Transverse colon (tissue), 4 donors: ENCODE measurements at regions not wholly inside any gene's neighbourhood (a gene's known extent, or its start where the extent isn't known, plus 50 kb on each side); places are given as distances from the start of the nearest gene placed in this dataset.

ENCODE experiments used
- DNase-seq: peaks from one replicate; pipeline ENCODE4 v3.0.0-alpha.2; 2019
- H3K27ac ChIP-seq, 4 donors: fragments of 200-600 bp; sonication (generic); 2 replicates each; pipeline ENCODE4 v1.5.1; 2016 to 2018; ENCODE audit warnings: inconsistent platforms in 4 of 4
- H3K27me3 ChIP-seq: fragments of 200-600 bp; sonication (generic); 2 replicates; pipeline ENCODE4 v1.5.1; 2017; ENCODE audit warnings: inconsistent platforms
- H3K36me3 ChIP-seq, 4 donors: fragments of 200-600 bp; sonication (generic); 2 replicates each; pipeline ENCODE4 v1.5.1; 2017 to 2019; ENCODE audit warnings: inconsistent platforms in 4 of 4
- H3K4me1 ChIP-seq, 4 donors: fragments of 200-600 bp; sonication (generic); 2 replicates each; pipeline ENCODE4 v1.5.1; 2017 to 2020; ENCODE audit warnings: inconsistent platforms in 4 of 4
- H3K4me3 ChIP-seq, 4 donors: fragments of 200-600 bp; sonication (generic); 1 replicate in 1 of 4; 2 replicates in 3 of 4; pipeline versions ENCODE4 v1.5.1 to v1.6.1; 2017 to 2019; ENCODE audit warnings: inconsistent platforms in 4 of 4
- H3K9me3 ChIP-seq, 2 donors: fragments of 200-600 bp; sonication (generic); 2 replicates each; pipeline ENCODE4 v1.5.1; 2017 to 2019; ENCODE audit warnings: inconsistent platforms in 2 of 2
- EP300 ChIP-seq: sonication (generic); formaldehyde crosslinking; IDR thresholded peaks from one replicate; pipeline ENCODE4 v1.6.1; 2017; ENCODE audit warnings: antibody characterized with exemption, low read depth
- POLR2A ChIP-seq: fragments of 450-650 bp; IDR thresholded peaks from one replicate; pipeline ENCODE4 v1.6.1; 2016; ENCODE audit warnings: antibody characterized with exemption, mild to moderate bottlenecking, moderate library complexity
- POLR2AphosphoS5 ChIP-seq, 3 donors: sonication (generic); formaldehyde crosslinking; IDR thresholded peaks; one replicate each; pipeline ENCODE4 v1.6.1; 2016; ENCODE audit warnings: antibody characterized with exemption in 3 of 3
- WGBS, 2 donors: methylation state at CpG; one replicate each; pipeline ENCODE4 v1.1.5; 2018; ENCODE audit warnings: low coverage in 1 of 2; 5-methylcytosine and 5-hydroxymethylcytosine counted together
- in situ Hi-C, 4 donors: fragments of 200-750 bp; cut with MboI; loops; one replicate each; pipeline versions ENCODE4 v1.15.0 to v1.15.1; 2017; ENCODE audit warnings: low sequenced_read_pairs in 3 of 4, low pct_ligation_motif_present in 1 of 4, low pct_unique_long_range_greater_than_20kb in 1 of 4
- intact Hi-C: fragments of 100-400 bp; cut with DNase I; formaldehyde crosslinking; loops from one replicate; pipeline ENCODE4 v1.15.1; 2023; ENCODE audit warnings: low total_unique reads
- TF ChIP-seq, protein P1 (sequence below), 5 experiments: fragments of 200-600 bp in 3 of 5; fragments of 450-650 bp in 2 of 5; sonication (generic) in 3 of 5; IDR thresholded peaks; 1 replicate in 2 of 5; 2 replicates in 3 of 5; pipeline ENCODE4 v1.5.1; 2016 to 2017; ENCODE audit warnings: antibody characterized with exemption in 5 of 5, inconsistent platforms in 3 of 5, mild to moderate bottlenecking in 2 of 5, moderate library complexity in 1 of 5

DNA sequence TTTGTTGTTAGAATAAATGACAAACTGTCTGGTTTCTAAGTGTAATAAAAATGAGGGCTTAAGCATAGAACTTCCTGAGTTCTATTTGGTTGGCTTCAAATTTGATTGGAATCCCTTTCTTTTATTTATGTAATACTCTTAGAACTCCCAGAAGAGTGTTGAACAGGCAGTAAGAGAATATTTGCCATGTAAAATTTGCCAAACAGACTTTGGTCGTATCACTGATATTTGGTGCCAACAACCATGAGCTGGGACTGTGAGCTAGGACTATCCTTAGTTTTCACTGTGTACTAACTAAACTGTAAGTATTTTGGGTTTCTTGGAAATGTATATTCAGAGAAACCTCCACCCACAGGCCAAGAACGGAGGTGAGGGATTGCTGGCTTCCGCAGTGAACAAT lies 971.2 kb upstream of the SOX9 start:
- intact Hi-C loops (no loop called here), in situ Hi-C loops (no loop called here)

DNA sequence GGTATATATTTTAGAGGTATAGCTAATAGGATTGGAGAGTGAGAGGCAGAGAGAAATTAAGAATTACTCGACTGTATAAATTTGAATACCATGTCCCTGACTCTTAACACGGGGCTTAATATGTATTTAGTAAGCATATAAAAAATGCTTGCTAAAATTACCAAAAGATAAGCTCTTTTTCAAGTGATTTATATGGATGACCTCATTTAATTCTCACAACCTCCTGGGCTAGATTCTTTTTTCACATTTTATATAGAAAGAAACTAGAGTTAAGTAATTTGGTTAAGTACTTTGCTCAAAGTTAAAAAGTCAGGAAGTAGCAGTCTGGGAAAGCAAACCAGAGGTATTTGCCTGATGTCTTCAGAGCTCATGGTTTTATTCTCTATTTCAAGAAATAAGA lies 963.5 kb upstream of the SOX9 start:
- intact Hi-C loops (no loop called here), in situ Hi-C loops (no loop called here)
- H3K4me1 ChIP-seq, result no peaks in the 10 kb centered on the region
- H3K4me3 ChIP-seq, result no peak overlapping the region
- no peak for DNase-seq
- no peaks in the 10 kb centered on the region for H3K9me3 ChIP-seq
- H3K36me3 ChIP-seq, result no peaks in the 10 kb centered on the region
- TF ChIP-seq, protein P1, sequence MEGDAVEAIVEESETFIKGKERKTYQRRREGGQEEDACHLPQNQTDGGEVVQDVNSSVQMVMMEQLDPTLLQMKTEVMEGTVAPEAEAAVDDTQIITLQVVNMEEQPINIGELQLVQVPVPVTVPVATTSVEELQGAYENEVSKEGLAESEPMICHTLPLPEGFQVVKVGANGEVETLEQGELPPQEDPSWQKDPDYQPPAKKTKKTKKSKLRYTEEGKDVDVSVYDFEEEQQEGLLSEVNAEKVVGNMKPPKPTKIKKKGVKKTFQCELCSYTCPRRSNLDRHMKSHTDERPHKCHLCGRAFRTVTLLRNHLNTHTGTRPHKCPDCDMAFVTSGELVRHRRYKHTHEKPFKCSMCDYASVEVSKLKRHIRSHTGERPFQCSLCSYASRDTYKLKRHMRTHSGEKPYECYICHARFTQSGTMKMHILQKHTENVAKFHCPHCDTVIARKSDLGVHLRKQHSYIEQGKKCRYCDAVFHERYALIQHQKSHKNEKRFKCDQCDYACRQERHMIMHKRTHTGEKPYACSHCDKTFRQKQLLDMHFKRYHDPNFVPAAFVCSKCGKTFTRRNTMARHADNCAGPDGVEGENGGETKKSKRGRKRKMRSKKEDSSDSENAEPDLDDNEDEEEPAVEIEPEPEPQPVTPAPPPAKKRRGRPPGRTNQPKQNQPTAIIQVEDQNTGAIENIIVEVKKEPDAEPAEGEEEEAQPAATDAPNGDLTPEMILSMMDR (IDR thresholded peaks at IDR 0.05), result no peak
- TF ChIP-seq POLR2A, result no peak
- TF ChIP-seq POLR2AphosphoS5 (IDR thresholded peaks at IDR 0.05), result no peak
- TF ChIP-seq EP300, result no peak
- peaks cover 3% of the 10 kb centered on the region for H3K27me3 ChIP-seq
- H3K27ac ChIP-seq, result no peak overlapping the region
- 77% methylated on average over 2 of the region's 2 CpGs for WGBS, 2 donors

More for the DNA sequence above, 971.2 kb upstream of the SOX9 start:
- no peak for DNase-seq
- WGBS, 2 donors, result 77 to 100% methylated on average over 1 to 3 of the region's 3 CpGs
- H3K4me1 ChIP-seq, result no peaks in the 10 kb centered on the region
- no peak overlapping the region for H3K4me3 ChIP-seq
- no peaks in the 10 kb centered on the region for H3K27me3 ChIP-seq
- H3K27ac ChIP-seq, result no peak overlapping the region
- no peaks in the 10 kb centered on the region for H3K36me3 ChIP-seq
- TF ChIP-seq POLR2AphosphoS5 (IDR thresholded peaks at IDR 0.05) (no peak), EP300 (no peak), POLR2A (no peak)
- TF ChIP-seq, protein P1 (IDR thresholded peaks at IDR 0.05), result no peak
- no peaks in the 10 kb centered on the region for H3K9me3 ChIP-seq

DNA sequence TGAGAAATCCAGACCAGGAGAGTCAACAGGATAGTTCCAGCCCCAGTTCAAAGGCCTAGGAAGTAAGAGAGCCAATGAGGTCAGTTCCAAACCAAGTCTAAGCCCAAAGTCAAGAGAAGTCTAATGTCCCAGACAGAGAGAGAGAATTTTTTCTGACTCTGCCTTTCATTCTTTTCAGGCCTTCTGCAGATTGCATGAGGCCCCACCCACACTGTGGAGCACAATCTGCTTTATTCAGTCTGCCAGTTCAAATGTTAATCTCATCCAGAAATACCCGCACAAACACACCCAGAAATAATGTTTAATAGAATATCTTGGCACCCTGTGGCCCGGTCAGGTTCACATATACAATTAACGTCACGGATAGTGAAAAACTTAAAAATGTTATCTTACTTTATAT lies 962.4 kb upstream of the SOX9 start:
- no peaks in the 10 kb centered on the region for H3K9me3 ChIP-seq
- TF ChIP-seq POLR2A (no peak), EP300 (no peak), POLR2AphosphoS5 (IDR thresholded peaks at IDR 0.05) (no peak)
- TF ChIP-seq, protein P1 (IDR thresholded peaks at IDR 0.05), result no peak
- no peak overlapping the region for H3K27ac ChIP-seq
- no peaks in the 10 kb centered on the region for H3K4me1 ChIP-seq
- H3K27me3 ChIP-seq, result peaks cover 8% of the 10 kb centered on the region
- intact Hi-C loops (no loop called here), in situ Hi-C loops (no loop called here)
- WGBS, 2 donors, result 62 to 80% methylated on average over 4 of the region's 4 CpGs
- no peak overlapping the region for H3K4me3 ChIP-seq
- no peaks in the 10 kb centered on the region for H3K36me3 ChIP-seq
- no peak for DNase-seq

DNA sequence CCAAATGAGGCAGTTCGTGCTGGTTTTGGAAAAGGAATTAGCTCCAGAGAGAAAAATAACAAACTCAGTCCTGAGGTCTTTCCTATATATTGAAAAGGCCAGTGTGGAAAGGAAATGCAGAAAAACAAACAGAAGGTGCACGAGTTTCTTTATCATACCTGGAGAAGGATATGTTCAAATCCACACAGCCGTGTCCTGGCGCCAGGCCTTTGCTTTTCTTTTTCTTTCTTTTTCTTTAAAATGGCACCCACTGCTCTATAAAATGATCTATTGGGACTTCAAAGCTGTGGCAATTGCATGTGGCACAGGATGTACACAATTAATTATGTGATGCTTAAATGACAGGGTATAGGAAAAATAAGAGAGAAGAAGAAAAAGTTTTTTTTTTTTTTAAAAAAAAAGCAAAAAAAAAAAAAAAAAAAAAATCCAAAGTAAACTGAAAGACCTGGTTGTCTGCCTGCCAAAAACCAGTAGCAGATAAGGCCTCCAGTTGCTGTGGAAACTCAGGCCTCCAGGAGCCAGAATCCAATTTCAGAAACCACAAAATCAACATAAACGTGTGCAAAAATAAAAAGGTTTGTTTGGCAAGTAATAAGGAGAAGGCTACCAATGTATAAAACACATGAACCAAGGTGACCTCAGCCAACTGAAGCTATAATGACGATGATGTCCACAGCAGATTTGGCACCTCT lies 957.6 kb upstream of the SOX9 start:
- Histone ChIP-seq H3K27ac (no peak overlapping the region), H3K4me3 (no peak overlapping the region), H3K4me1 (no peaks in the 10 kb centered on the region), H3K36me3 (no peaks in the 10 kb centered on the region), H3K9me3 (no peaks in the 10 kb centered on the region), H3K27me3 (peaks cover 21% of the 10 kb centered on the region)
- TF ChIP-seq POLR2A, result no peak
- TF ChIP-seq, protein P1 (IDR thresholded peaks at IDR 0.05), result no peak
- no peak for TF ChIP-seq EP300
- no peak for TF ChIP-seq POLR2AphosphoS5 (IDR thresholded peaks at IDR 0.05)
- in situ Hi-C loops, result no loop called here
- intact Hi-C loops, result no loop called here
- 42 to 51% methylated on average over 6 of the region's 6 CpGs for WGBS, 2 donors
- no peak for DNase-seq
